ENCODE measurements at regions not wholly inside any gene's neighbourhood (a gene's known extent, or its start where the extent isn't known, plus 50 kb on each side); places are given as distances from the start of the nearest gene placed in this dataset.
"Not testable (repeated sequence)": the region's sequence is repeated elsewhere in the genome, so short reads cannot be mapped to it uniquely, and the experiment has no call there.

GRCh38 chr4:18608908-18609533, 587.5 kb upstream of the LCORL start:
- TF ChIP-seq CTCF (IDR thresholded peaks at IDR 0.05; ENCODE audit: control insufficient read depth, insufficient read depth, low read depth, low read length, missing control alignments): no peak
- no peak overlapping the region for H3K4me3 ChIP-seq (ENCODE audit: control insufficient read depth, low read depth, low read length)
- no peak for DNase-seq (ENCODE audit: low read depth)

GRCh38 chr4:18602610-18603009, 581.1 kb upstream of the LCORL start:
- not testable (repeated sequence) for H3K4me3 ChIP-seq (ENCODE audit: control insufficient read depth, low read depth, low read length); DNase-seq (ENCODE audit: low read depth)

GRCh38 chr4:18593297-18594002, 571.9 kb upstream of the LCORL start:
- peak; percentile 79 for TF ChIP-seq CTCF (IDR thresholded peaks at IDR 0.05; ENCODE audit: control insufficient read depth, insufficient read depth, low read depth, low read length, missing control alignments)
- peak overlapping the region; percentile 21 for H3K4me3 ChIP-seq (ENCODE audit: control insufficient read depth, low read depth, low read length)
- DNase-seq (ENCODE audit: low read depth): peak; percentile 33

- DNase-seq (ENCODE audit: low read depth): no peak
- no peak for TF ChIP-seq CTCF (IDR thresholded peaks at IDR 0.05; ENCODE audit: control insufficient read depth, insufficient read depth, low read depth, low read length, missing control alignments)
- no peak overlapping the region for H3K4me3 ChIP-seq (ENCODE audit: control insufficient read depth, low read depth, low read length)
Measured at GRCh38 chr4:18582841-18583240, 561.3 kb upstream of the LCORL start.

GRCh38 chr4:18578307-18578706, 556.8 kb upstream of the LCORL start:
- no peak for TF ChIP-seq CTCF (IDR thresholded peaks at IDR 0.05; ENCODE audit: control insufficient read depth, insufficient read depth, low read depth, low read length, missing control alignments)
- H3K4me3 ChIP-seq (ENCODE audit: control insufficient read depth, low read depth, low read length): no peak overlapping the region
- no peak for DNase-seq (ENCODE audit: low read depth)

- no peak overlapping the region for H3K4me3 ChIP-seq (ENCODE audit: control insufficient read depth, low read depth, low read length)
- no peak for TF ChIP-seq CTCF (IDR thresholded peaks at IDR 0.05; ENCODE audit: control insufficient read depth, insufficient read depth, low read depth, low read length, missing control alignments)
- no peak for DNase-seq (ENCODE audit: low read depth)
Measured at GRCh38 chr4:18572481-18572880, 550.9 kb upstream of the LCORL start.

GRCh38 chr4:18571301-18571761, 549.8 kb upstream of the LCORL start:
- no peak for TF ChIP-seq CTCF (IDR thresholded peaks at IDR 0.05; ENCODE audit: control insufficient read depth, insufficient read depth, low read depth, low read length, missing control alignments)
- no peak overlapping the region for H3K4me3 ChIP-seq (ENCODE audit: control insufficient read depth, low read depth, low read length)
- DNase-seq (ENCODE audit: low read depth): no peak
